Activated CD4-positive, alpha-beta T cell treated with anti-CD3 and anti-CD28 coated beads, Interleukin-2, amount 10 ng/mL, durations not matched to agents 24 days and 14 days (primary cell): ENCODE measurements at regions not wholly inside any gene's neighbourhood (a gene's known extent, or its start where the extent isn't known, plus 50 kb on each side); places are given as distances from the start of the nearest gene placed in this dataset.

Experiments
- DNase-seq: peaks from one replicate; pipeline ENCODE4 v3.0.0; 2022
- H3K27ac Mint-ChIP-seq: one replicate; pipeline ENCODE4 v1.8.0; 2022; ENCODE audit warnings: mild to moderate bottlenecking, mixed read lengths
- H3K27me3 Mint-ChIP-seq: one replicate; pipeline ENCODE4 v1.8.0; 2022; ENCODE audit warnings: mixed read lengths
- H3K36me3 Mint-ChIP-seq: one replicate; pipeline ENCODE4 v1.8.0; 2022; ENCODE audit warnings: low read depth, mild to moderate bottlenecking, mixed read lengths
- H3K4me1 Mint-ChIP-seq: one replicate; pipeline ENCODE4 v1.8.0; 2021; ENCODE audit warnings: mixed read lengths
- H3K4me3 Mint-ChIP-seq: one replicate; pipeline ENCODE4 v1.8.0; 2022; ENCODE audit warnings: mild to moderate bottlenecking, moderate library complexity, mixed read lengths
- H3K9me3 Mint-ChIP-seq: one replicate; pipeline ENCODE4 v1.8.0; 2021; ENCODE audit warnings: mixed read lengths
- intact Hi-C: fragments of 100-400 bp; cut with micrococcal nuclease; formaldehyde crosslinking; loops from one replicate; pipeline ENCODE4 v1.15.1; 2023

DNA sequence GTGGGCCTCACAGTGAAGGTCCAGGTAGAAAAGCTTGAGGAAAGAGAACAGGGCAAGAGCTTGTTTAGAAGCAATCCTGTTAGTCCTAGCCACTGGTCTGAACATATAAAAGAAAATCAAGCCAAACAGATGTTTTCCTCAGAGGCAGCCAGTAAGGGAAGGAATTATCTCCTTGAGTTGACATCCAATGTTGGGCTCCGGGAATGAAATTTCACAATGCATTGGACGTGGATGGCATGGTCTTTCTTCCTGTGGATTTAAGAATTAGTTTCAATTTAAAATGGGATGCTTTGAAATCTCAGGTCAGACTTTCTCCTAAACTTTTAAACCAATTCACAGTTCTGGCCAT, 92.1 kb downstream of the ACKR3 start:
- H3K9me3 Mint-ChIP-seq = no peaks in the 10 kb centered on the region
- intact Hi-C loops = no loop called here
- H3K27me3 Mint-ChIP-seq = peaks cover 18% of the 10 kb centered on the region
- no peak overlapping the region for H3K27ac Mint-ChIP-seq
- no peaks in the 10 kb centered on the region for H3K4me1 Mint-ChIP-seq
- no peak overlapping the region for H3K4me3 Mint-ChIP-seq
- H3K36me3 Mint-ChIP-seq = no peaks in the 10 kb centered on the region
- DNase-seq = no peak

DNA sequence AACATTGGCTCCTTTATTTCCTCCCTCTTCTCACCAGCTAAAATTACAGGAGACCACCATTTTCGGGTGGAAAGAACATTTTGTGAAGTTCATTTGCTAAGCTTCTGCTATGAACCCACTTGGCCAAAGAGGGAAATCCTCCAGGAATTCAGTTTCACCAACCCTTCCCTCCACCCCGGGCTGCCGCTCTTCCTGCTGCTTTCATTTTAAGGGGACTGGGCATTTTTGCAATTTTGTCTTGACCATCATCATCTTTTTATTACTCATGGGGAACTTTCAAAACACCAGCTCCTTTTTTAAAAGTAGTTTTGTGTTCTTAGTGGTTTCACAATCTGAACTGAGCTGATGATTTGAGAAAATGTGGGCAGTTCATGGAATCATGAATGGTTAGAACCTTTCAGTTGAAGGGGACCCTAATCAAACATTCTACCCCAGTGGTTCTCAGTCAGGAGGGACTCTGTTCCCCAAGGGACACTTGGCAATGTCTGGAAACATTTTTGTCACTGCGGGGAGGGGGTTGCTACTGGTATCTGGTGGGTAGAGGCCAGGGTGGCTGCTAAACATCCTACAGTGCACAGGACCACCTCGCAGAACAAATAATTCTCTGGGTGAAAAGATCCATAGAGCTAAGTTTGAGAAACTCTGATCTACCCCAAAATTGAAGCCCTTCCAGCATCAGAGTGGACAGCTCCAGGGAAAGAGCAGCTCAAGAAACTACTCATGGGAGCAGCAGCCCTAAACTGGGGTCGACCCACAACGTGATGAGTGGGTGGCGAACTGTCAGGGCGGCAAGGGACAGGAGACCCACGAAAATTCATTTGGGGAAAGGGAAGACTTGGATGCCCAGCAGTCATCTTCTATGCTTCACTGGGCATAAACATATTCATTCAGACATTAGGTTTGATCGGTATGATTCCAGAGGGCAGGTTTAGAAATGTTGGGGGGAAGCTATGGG, 92.9 kb downstream of the ACKR3 start:
- DNase-seq = no peak
- Mint-ChIP-seq H3K4me3 (no peak overlapping the region), H3K4me1 (no peaks in the 10 kb centered on the region), H3K27ac (no peak overlapping the region), H3K9me3 (no peaks in the 10 kb centered on the region), H3K36me3 (no peaks in the 10 kb centered on the region), H3K27me3 (peaks cover 18% of the 10 kb centered on the region)
- intact Hi-C loops = no loop called here

DNA sequence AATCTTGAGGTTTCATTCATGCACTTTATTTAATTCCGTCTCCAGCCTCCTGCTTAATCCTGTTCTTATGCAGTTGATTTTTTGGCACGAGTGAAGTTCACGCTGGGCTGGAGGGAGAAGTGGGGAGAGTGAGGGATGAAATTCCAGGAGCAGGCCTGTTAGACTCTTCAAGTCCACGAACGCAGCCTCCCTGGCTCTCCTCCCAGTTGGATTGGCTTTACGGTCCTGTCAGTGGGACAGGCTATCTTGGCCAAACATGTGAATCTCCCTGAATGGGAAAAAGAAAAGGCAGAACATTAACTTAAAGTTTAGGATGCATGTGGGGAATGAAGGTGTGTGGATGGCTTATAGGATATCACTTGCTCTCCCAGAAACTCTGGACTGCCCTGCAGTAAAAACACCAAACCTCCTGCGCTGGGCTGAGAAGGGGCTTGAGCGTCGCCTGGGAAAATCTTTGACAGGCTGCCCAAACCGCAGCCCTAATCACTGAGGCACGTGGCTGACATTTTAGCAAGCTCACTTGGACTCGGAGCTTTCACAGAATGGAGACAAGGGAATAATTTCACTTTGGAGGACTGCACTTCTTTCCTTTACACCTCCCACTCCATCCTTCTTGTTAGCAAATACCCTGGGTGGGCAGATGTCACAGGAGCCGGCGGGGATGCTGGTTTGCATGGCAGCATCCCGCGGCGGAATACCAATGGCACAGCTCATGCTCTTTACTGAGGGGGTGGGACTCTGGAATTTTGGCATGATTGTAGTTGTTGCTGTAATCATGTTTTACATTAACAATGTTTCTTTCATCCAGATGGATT, 93.9 kb downstream of the ACKR3 start:
- intact Hi-C loops = no loop called here
- DNase-seq = no peak
- Mint-ChIP-seq H3K4me1 (no peaks in the 10 kb centered on the region), H3K27ac (no peak overlapping the region), H3K9me3 (no peaks in the 10 kb centered on the region), H3K27me3 (peaks cover 12% of the 10 kb centered on the region), H3K36me3 (no peaks in the 10 kb centered on the region), H3K4me3 (no peak overlapping the region)

DNA sequence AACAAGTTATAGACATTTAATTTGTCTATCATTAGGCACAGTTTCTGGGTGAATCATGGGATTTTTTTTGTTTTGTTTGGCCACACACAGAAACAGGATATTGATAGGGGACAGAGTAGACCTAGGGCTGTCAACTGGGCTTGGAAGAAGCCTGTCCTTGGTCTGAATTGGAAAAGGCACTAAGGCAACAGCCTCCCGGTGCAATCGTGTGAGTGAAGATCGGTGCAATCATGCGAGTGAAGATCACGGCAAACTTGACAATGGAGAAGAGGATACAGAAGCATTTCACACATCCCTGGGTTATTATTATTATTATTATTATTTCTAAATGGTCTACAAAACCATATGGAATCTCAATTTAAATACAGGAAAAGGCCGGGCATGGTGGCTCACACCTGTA, 94.5 kb downstream of the ACKR3 start:
- H3K9me3 Mint-ChIP-seq = no peaks in the 10 kb centered on the region
- DNase-seq = no peak
- no peaks in the 10 kb centered on the region for H3K4me1 Mint-ChIP-seq
- intact Hi-C loops = no loop called here
- H3K27me3 Mint-ChIP-seq = peaks cover 11% of the 10 kb centered on the region
- H3K36me3 Mint-ChIP-seq = no peaks in the 10 kb centered on the region
- H3K27ac Mint-ChIP-seq = no peak overlapping the region
- no peak overlapping the region for H3K4me3 Mint-ChIP-seq

DNA sequence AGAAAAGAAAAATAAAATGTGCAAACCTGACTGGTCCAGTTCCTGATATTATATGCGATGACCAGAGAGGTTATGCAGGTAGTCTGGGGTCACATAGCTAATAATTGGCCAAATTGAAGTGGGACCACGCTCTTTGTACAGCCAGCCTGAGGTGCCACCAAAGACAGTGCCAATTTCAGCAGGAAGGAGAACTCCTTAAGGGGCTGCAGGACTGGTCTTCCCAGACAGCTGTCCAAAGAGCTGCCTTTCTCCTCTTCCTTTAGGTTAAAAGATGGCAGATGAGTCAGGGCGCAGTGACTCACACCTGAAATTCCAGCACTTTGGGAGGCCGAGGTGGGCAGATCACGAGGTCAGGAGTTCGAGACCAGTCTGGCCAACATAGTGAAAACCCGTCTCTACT, 95.5 kb downstream of the ACKR3 start:
- Mint-ChIP-seq H3K27ac (no peak overlapping the region), H3K9me3 (no peaks in the 10 kb centered on the region), H3K27me3 (peaks cover 8% of the 10 kb centered on the region), H3K4me1 (no peaks in the 10 kb centered on the region), H3K4me3 (no peak overlapping the region), H3K36me3 (no peaks in the 10 kb centered on the region)
- DNase-seq = no peak
- intact Hi-C loops = no loop called here

DNA sequence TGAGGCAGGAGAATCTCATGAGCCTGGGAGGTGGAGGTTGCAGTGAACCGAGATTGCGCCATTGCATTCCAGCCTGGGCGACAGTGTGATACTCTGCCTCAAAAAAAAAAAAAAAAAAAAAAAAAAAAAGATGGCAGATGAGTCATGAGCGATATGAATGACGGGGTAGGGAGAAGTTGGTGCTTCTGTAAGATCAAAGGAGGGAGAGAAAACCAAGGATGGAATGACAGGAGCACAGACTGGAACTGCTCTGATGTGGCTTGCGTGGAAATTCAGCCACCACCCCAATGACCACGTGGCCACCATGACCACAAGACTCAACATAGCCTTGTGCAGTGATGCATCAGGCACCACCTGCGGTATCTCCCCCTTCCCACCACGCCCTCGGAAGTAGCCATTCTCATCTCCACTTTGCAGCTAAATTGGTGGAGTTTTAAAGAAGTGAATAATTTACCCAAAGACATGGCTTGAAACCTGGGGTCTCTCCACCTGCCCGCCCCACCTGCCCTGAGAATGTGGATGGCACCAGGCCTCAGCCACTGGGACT, 96.0 kb downstream of the ACKR3 start:
- H3K27ac Mint-ChIP-seq = no peak overlapping the region
- intact Hi-C loops = no loop called here
- H3K4me3 Mint-ChIP-seq = no peak overlapping the region
- DNase-seq = no peak
- H3K27me3 Mint-ChIP-seq = peaks cover 6% of the 10 kb centered on the region
- H3K9me3 Mint-ChIP-seq = no peaks in the 10 kb centered on the region
- no peaks in the 10 kb centered on the region for H3K36me3 Mint-ChIP-seq
- H3K4me1 Mint-ChIP-seq = no peaks in the 10 kb centered on the region

DNA sequence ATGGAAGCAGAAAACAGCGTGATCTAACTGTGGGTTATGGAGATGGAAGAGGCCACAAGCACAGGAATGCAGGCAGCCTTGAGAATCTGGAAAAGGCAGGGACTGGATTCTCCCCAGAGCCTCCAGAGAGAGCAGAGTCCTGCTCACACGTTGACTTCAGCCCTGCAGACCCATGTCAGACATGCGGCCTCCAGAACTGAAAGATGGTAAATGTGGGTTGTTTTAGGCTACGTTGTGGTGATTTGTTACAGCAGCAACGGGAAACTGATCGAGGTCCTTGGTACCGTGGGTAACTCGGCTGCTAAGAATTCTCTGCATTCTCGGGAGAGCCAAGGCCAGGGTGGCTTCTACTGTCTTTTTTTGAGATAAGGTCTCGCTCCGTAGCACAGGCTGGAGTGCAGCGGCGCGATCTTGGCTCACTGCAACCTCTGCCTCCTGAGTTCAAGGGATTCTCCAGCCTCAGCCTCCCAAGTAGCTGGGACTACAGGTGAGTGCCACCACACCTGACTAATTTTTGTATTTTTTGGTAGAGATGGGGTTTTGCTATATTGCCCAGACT, 97.1 kb downstream of the ACKR3 start:
- intact Hi-C loops = no loop called here
- H3K4me1 Mint-ChIP-seq = no peaks in the 10 kb centered on the region
- H3K27me3 Mint-ChIP-seq = peaks cover 4% of the 10 kb centered on the region
- no peaks in the 10 kb centered on the region for H3K36me3 Mint-ChIP-seq
- no peak for DNase-seq
- H3K27ac Mint-ChIP-seq = no peak overlapping the region
- no peak overlapping the region for H3K4me3 Mint-ChIP-seq
- no peaks in the 10 kb centered on the region for H3K9me3 Mint-ChIP-seq

DNA sequence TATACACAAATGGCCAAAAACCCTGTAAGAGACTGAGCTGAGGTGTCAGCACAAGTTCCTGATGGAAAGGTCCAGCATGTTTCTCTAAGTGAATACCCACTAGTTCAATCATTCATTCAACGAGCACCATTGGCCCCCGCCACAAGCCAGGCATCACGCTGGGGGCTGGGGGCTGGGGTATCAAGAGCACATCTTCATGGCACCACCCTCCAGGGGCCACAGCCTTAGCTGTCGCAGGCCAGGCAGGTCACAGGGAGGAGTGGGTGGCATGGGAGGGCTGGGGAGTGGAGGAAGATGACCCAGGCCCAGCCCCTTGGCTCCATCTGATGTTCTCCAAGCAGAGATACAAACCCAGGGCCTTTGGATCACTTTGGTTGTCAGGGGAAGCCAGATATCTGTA, 97.9 kb downstream of the ACKR3 start:
- H3K27ac Mint-ChIP-seq = no peak overlapping the region
- DNase-seq = no peak
- H3K4me3 Mint-ChIP-seq = no peak overlapping the region
- peaks cover 4% of the 10 kb centered on the region for H3K27me3 Mint-ChIP-seq
- intact Hi-C loops = no loop called here
- no peaks in the 10 kb centered on the region for H3K4me1 Mint-ChIP-seq
- H3K36me3 Mint-ChIP-seq = no peaks in the 10 kb centered on the region
- H3K9me3 Mint-ChIP-seq = no peaks in the 10 kb centered on the region

DNA sequence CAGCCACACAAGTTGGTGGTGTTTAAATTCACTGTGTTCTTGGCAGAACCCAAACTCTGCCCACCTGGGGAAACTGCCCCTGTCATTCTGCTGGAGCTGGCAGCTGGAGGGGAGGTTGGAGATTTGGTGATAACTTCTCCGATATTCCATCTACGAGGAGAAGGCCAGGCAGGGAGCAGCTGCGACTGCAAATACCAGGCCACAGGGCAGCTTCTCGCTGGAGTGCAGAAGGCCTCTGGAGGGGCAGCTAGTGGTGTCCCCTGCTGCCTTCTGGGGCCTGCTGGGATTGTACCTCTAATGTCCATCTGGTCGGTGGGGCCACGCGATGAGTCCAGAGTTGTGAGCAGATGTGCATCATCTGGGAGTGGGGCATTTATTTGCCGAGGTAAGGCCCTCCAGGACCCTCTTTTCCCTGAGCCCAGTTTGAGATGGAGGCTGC, 98.9 kb downstream of the ACKR3 start:
- Mint-ChIP-seq H3K4me1 (no peaks in the 10 kb centered on the region), H3K36me3 (no peaks in the 10 kb centered on the region), H3K4me3 (no peak overlapping the region), H3K9me3 (peaks cover 3% of the 10 kb centered on the region), H3K27ac (no peak overlapping the region), H3K27me3 (peaks cover 4% of the 10 kb centered on the region)
- no peak for DNase-seq
- intact Hi-C loops = no loop called here

DNA sequence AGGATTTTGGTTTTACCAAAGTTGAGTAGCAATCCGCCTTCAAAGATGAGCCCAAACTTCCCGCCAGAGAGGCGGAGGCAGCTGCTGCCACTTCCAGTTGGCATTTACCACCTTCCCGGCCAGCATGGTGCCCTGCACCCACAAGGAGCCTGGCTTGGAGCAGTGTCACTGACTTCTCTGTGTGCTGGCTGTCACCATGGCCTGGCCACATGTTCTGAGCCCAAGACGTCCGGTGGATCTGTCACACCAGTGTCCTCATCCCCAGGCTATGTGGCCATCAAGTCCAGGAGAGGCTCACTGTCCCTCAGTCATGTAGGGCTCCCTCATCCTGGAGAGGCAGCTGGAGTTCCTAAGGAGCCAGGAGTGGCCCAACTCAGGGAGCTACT, 100.6 kb downstream of the ACKR3 start:
- intact Hi-C loops = no loop called here
- Mint-ChIP-seq H3K4me1 (no peaks in the 10 kb centered on the region), H3K4me3 (no peak overlapping the region), H3K27me3 (peaks cover 4% of the 10 kb centered on the region), H3K9me3 (peaks cover 3% of the 10 kb centered on the region), H3K27ac (no peak overlapping the region), H3K36me3 (no peaks in the 10 kb centered on the region)
- no peak for DNase-seq

DNA sequence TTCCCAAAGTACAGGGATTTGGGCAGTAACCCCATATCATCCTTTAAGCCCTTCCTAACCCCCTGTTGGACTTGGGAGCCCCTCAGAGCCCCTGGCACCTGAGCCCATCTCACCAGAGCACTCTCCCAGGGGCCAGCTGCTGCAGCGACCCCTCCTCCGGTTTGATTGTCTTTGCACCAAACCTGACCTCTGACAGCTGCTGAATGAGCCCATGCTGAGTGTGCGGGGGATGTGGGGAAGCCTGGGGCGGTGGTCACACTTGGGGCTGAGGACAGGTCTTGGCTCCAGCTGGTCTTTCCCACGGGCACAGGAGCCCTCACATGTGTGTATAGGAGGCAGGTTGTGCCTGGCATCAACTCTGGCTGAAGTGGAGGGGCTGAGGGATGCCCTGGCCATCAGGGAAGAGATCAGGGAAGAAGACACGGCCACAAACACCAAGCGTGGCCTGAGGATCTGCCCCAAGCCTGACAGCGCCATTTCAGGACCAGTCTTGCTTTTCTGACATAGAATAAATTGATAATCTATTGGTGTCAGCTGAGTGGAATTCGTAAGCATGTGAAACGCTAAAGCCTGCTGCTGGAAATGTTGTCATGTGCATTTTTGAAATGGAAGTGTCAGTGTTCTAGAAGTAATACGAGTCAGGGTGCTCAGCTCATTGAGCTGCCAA, 102.4 kb downstream of the ACKR3 start:
- DNase-seq = no peak
- intact Hi-C loops = no loop called here
- Mint-ChIP-seq H3K9me3 (peaks cover 3% of the 10 kb centered on the region), H3K4me3 (no peak overlapping the region), H3K36me3 (no peaks in the 10 kb centered on the region), H3K27me3 (peaks cover 6% of the 10 kb centered on the region), H3K27ac (no peak overlapping the region), H3K4me1 (no peaks in the 10 kb centered on the region)

DNA sequence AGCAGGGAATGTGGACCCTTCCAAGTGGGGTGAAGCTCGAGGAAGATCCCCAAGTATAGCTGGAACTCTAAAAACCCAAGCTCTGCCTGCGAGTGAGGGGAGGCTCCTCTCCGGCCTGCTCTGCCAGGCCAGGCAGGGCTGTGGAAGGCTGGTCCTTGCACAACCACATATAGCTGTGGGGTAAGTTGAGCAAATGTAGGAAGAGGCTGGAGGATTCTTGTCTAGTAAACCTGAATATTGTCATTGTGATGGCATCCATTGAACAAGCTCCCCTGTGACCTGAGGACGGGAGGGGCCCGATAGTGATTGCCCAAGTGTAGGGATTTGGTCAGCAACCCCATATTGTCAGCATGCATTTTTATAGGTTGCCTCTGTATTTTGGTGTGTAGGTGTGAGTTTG, 103.0 kb downstream of the ACKR3 start:
- Mint-ChIP-seq H3K36me3 (no peaks in the 10 kb centered on the region), H3K9me3 (peaks cover 3% of the 10 kb centered on the region), H3K27me3 (peaks cover 11% of the 10 kb centered on the region), H3K27ac (no peak overlapping the region), H3K4me3 (no peak overlapping the region), H3K4me1 (no peaks in the 10 kb centered on the region)
- intact Hi-C loops = no loop called here
- DNase-seq = no peak

DNA sequence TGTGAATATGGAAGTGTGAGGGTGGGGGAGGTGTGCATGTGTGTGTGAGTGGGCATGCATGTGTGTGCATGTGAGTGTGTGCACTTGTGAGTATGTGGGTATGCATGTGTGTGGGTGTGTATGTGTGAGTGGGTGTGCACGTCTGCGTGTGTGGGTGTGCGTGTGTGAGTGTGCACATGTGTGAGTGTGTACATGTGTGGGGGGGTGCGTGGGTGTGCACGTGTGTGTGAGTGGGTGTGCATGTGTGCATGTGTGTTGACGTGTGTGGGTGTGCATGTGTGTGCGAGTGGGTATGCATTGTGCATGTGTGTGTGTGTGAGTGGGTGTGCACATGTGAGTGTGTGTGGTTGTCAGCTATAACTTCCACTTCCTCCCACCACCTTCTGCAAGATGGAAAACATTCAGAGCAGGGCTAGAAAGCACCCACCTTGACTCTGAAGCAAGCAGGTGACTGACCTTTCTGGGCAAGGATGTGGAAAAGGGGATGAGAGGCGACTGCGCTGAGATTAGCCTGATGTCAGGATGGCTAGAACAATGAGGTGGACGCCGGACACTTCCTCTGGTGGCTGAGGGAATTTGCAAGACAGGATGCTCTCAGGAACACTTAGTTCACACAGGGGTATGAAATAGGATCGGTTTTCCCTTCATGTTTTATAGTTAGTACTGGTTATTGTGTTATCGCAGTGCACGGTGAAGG, 103.6 kb downstream of the ACKR3 start:
- no peaks in the 10 kb centered on the region for H3K4me1 Mint-ChIP-seq
- intact Hi-C loops = no loop called here
- H3K9me3 Mint-ChIP-seq = peaks cover 3% of the 10 kb centered on the region
- H3K27me3 Mint-ChIP-seq = peaks cover 11% of the 10 kb centered on the region
- H3K27ac Mint-ChIP-seq = no peak overlapping the region
- H3K4me3 Mint-ChIP-seq = no peak overlapping the region
- DNase-seq = no peak
- H3K36me3 Mint-ChIP-seq = no peaks in the 10 kb centered on the region
